Effector CD4-positive, alpha-beta T cell (primary cell): ENCODE measurements at regions not wholly inside any gene's neighbourhood (a gene's known extent, or its start where the extent isn't known, plus 50 kb on each side); places are given as distances from the start of the nearest gene placed in this dataset.
"Not testable (repeated sequence)": the region's sequence is repeated elsewhere in the genome, so short reads cannot be mapped to it uniquely, and the experiment has no call there.

Source experiments
- DNase-seq: peaks from one replicate; pipeline ENCODE4 v3.0.0-alpha.2; 2020

GRCh38 chr21:28877318-28877884 lies 115.3 kb downstream of the LTN1 start:
- no peak for DNase-seq

GRCh38 chr21:28875078-28875477 lies 117.6 kb downstream of the LTN1 start:
- no peak for DNase-seq

- no peak for DNase-seq
These were observed 120.5 kb downstream of the LTN1 start for GRCh38 chr21:28872218-28872617.

GRCh38 chr21:28871388-28872010 lies 121.2 kb downstream of the LTN1 start:
- no peak for DNase-seq

GRCh38 chr21:28867401-28867800 lies 125.3 kb downstream of the LTN1 start:
- DNase-seq: no peak

GRCh38 chr21:28865488-28866186 lies 127.0 kb downstream of the LTN1 start:
- no peak for DNase-seq

- no peak for DNase-seq
These were observed 134.3 kb downstream of the LTN1 start for GRCh38 chr21:28858424-28858823.

- no peak for DNase-seq
These were observed 134.9 kb downstream of the LTN1 start for GRCh38 chr21:28857752-28858151.

GRCh38 chr21:28856588-28857250 lies 136.0 kb downstream of the LTN1 start:
- no peak for DNase-seq

GRCh38 chr21:28852706-28853105 lies 140.0 kb downstream of the LTN1 start:
- no peak for DNase-seq

- no peak for DNase-seq
These were observed 141.0 kb downstream of the LTN1 start for GRCh38 chr21:28851645-28852044.

- not testable (repeated sequence) for DNase-seq
These were observed 153.4 kb downstream of the LTN1 start for GRCh38 chr21:28839237-28839636.

- DNase-seq: not testable (repeated sequence)
These were observed 155.3 kb downstream of the LTN1 start for GRCh38 chr21:28837426-28837825.

- DNase-seq: not testable (repeated sequence)
These were observed 156.1 kb downstream of the LTN1 start for GRCh38 chr21:28836588-28836987.

GRCh38 chr21:28834335-28835238 lies 158.1 kb downstream of the LTN1 start:
- DNase-seq: no peak

- DNase-seq: no peak
These were observed 159.1 kb downstream of the LTN1 start for GRCh38 chr21:28833609-28834008.

- no peak for DNase-seq
These were observed 159.5 kb downstream of the LTN1 start for GRCh38 chr21:28833182-28833581.

- DNase-seq: no peak
These were observed 160.0 kb downstream of the LTN1 start for GRCh38 chr21:28832715-28833061.

GRCh38 chr21:28832013-28832714 lies 160.5 kb downstream of the LTN1 start:
- peak; percentile 8 for DNase-seq

- no peak for DNase-seq
These were observed 163.7 kb downstream of the LTN1 start for GRCh38 chr21:28828981-28829380.

- no peak for DNase-seq
These were observed 164.7 kb downstream of the LTN1 start for GRCh38 chr21:28828021-28828420.

GRCh38 chr21:28827422-28827821 lies 165.3 kb downstream of the LTN1 start:
- DNase-seq: no peak
